Right lobe of liver (tissue), 6 donors: ENCODE measurements at regions not wholly inside any gene's neighbourhood (a gene's known extent, or its start where the extent isn't known, plus 50 kb on each side); places are given as distances from the start of the nearest gene placed in this dataset.
A peak's percentile ranks its signal among the peaks of the same experiment; 100 is the strongest.

Experiments used
- ATAC-seq, 4 donors: fragments of 200-7000 bp; cut with Tn5 transposase; one replicate each; pipeline ENCODE4 v1.9.1; 2020; ENCODE audit warnings: mild to moderate bottlenecking in 4 of 4, moderate library complexity in 4 of 4
- DNase-seq, 3 donors: peaks; one replicate each; pipeline ENCODE4 v3.0.0-alpha.2; 2020
- H3K27ac ChIP-seq, 3 donors: fragments of 200-600 bp; one replicate each; pipeline ENCODE4 v1.8.0; 2022
- H3K27me3 ChIP-seq, 2 donors: fragments of 200-600 bp; one replicate each; pipeline ENCODE4 v1.8.0; 2022
- H3K36me3 ChIP-seq, 4 donors: fragments of 200-600 bp; sonication (generic) in 1 of 4; one replicate each; pipeline versions ENCODE4 v1.5.1 to v1.8.0; 2017 to 2022; ENCODE audit warnings: control low read depth in 1 of 4
- H3K4me1 ChIP-seq, 4 donors: fragments of 200-600 bp; sonication (generic) in 1 of 4; one replicate each; pipeline versions ENCODE4 v1.5.1 to v1.8.0; 2017 to 2022; ENCODE audit warnings: control low read depth in 1 of 4
- H3K4me3 ChIP-seq, 3 donors: fragments of 200-600 bp; one replicate each; pipeline ENCODE4 v1.8.0; 2022
- H3K9me3 ChIP-seq, 4 donors: fragments of 200-600 bp; sonication (generic) in 1 of 4; one replicate each; pipeline versions ENCODE4 v1.5.1 to v1.8.0; 2017 to 2022; ENCODE audit warnings: control low read depth in 1 of 4
- POLR2A ChIP-seq: fragments of 450-650 bp; IDR thresholded peaks from one replicate; pipeline ENCODE4 v1.6.1; 2017; ENCODE audit warnings: antibody characterized with exemption, mild to moderate bottlenecking
- WGBS: methylation state at CpG from one replicate; pipeline ENCODE4 v1.1.6; 2018; ENCODE audit warnings: low coverage, low lambda C conversion rate; ENCODE audit not compliant: insufficient coverage; ENCODE audit errors: missing lambda C conversion rate; 5-methylcytosine and 5-hydroxymethylcytosine counted together
- intact Hi-C, 2 donors: fragments of 100-400 bp; cut with DNase I; formaldehyde crosslinking; loops; one replicate each; pipeline versions ENCODE4 v1.11.2 to v1.14.1; 2022
- TF ChIP-seq, protein P1 (sequence below), 4 donors: fragments of 200-600 bp in 3 of 4; fragments of 450-650 bp in 1 of 4; IDR thresholded peaks; one replicate each; pipeline versions ENCODE4 v1.5.1 to v1.8.0; 2016 to 2022; ENCODE audit warnings: antibody characterized with exemption in 4 of 4, mild to moderate bottlenecking in 2 of 4
- donor health status: DM: no; HTN: yes; CAD: no.
- donor health status: DM: no; HTN: no; CAD: no.
- donor health status: DM: no; HTN: no; CAD: no.
- donor health status: DM: no; HTN: yes; CAD: no.
- donor health status: DM: no; HTN: yes; CAD: no.

DNA sequence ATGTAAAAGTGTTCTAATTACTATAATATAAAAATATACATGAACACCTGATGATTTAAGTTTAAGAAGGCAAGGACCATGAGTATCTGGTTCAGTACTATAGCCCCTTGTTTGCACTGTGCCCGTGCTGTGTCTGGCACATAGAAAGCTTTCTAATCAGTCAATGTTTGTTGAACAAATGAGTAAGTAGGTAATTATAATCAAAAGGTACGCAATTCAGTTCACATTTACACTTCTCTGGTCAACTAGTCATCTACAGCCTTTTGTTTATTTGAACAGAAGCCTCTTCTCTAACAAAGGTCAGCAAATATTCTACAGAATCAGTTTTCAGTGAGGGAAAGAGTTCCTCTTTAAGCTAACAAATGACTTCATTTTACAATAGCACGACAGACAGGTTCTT lies 523.3 kb downstream of the SMARCA1 start:
- no peak overlapping the region for H3K27ac ChIP-seq
- no peak for TF ChIP-seq POLR2A
- TF ChIP-seq, protein P1, sequence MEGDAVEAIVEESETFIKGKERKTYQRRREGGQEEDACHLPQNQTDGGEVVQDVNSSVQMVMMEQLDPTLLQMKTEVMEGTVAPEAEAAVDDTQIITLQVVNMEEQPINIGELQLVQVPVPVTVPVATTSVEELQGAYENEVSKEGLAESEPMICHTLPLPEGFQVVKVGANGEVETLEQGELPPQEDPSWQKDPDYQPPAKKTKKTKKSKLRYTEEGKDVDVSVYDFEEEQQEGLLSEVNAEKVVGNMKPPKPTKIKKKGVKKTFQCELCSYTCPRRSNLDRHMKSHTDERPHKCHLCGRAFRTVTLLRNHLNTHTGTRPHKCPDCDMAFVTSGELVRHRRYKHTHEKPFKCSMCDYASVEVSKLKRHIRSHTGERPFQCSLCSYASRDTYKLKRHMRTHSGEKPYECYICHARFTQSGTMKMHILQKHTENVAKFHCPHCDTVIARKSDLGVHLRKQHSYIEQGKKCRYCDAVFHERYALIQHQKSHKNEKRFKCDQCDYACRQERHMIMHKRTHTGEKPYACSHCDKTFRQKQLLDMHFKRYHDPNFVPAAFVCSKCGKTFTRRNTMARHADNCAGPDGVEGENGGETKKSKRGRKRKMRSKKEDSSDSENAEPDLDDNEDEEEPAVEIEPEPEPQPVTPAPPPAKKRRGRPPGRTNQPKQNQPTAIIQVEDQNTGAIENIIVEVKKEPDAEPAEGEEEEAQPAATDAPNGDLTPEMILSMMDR (IDR thresholded peaks at IDR 0.05) = no peak
- no peaks in the 10 kb centered on the region for H3K9me3 ChIP-seq
- 26% methylated on average over 3 of the region's 3 CpGs for WGBS
- no peaks in the 10 kb centered on the region for H3K36me3 ChIP-seq
- ATAC-seq = no peak
- H3K4me1 ChIP-seq = no peaks in the 10 kb centered on the region
- H3K4me3 ChIP-seq = no peak overlapping the region
- no peaks in the 10 kb centered on the region for H3K27me3 ChIP-seq
- DNase-seq = no peak
- intact Hi-C loops = no loop called here

DNA sequence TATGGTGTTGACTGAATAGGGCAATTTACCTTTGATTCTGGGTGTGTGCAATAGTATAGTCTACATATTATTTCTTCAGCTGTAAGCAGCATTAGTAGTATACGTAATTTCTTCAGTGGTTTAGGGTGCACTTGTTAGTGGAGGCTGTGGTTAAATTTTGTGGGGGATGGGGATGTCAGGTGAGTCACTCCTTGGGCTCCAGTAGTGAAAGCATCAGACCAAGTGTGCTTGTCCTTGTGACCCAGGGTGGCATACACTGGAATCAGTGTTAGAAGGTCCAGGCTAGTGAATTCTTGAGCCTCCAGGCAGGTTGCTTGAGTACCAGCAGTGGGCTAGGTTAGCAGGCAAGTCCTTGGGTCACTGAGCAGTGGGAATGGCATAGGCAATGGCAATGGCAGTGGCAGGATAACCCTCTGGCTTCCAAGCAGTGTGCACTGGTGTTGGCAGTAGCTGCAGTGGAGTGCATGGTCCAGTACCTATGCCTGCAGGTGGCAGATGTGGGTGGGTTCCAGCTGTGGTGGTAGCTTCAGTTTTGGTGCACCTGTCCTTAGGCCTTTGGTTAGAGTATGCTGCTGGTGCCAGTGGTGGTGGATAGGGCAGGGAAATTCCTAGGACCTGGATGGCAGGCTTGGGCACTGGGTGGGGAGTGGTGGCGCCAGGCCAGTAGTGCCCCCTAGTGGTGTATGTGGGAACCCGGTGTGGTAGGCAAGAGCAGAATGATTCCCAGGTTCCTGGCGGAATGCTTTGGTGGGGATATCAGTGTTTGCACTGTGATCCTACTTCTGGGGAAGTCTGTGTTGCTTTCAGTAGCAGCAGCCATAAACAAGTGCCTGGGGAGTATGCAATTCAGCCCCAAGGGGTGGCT lies 531.0 kb downstream of the SMARCA1 start:
- 38% methylated on average over 3 of the region's 4 CpGs for WGBS
- Histone ChIP-seq H3K27ac (no peak overlapping the region), H3K4me1 (peaks cover 0 to 3% (median 0%) of the 10 kb centered on the region in 4 donors), H3K4me3 (no peak overlapping the region), H3K27me3 (no peaks in the 10 kb centered on the region), H3K9me3 (no peaks in the 10 kb centered on the region), H3K36me3 (no peaks in the 10 kb centered on the region)
- intact Hi-C loops = no loop called here
- ATAC-seq (peak in 1 of 4 donors; percentile 16), DNase-seq (no peak)
- TF ChIP-seq, protein P1 (IDR thresholded peaks at IDR 0.05) = no peak
- TF ChIP-seq POLR2A = no peak

DNA sequence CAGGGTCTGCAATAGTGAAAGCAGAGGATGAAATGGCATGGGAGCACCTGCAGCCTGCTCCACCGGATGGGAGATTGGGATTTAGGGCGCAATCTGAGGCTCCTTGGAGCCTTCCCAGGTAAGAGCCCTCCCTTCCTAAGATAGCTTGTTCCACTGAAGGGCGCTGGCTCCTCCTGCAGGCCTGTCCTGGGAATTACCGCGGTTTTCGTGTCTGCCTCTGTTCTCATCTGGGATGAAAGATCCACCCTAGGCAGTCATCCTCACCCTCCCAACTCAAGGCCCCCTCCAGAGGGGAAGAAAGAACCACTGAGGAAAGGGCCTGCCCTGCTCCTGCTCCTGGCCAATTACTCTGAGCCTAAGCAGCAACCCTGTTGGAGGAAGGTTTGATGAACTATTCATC lies 547.5 kb downstream of the SMARCA1 start:
- Histone ChIP-seq H3K27me3 (no peaks in the 10 kb centered on the region), H3K9me3 (no peaks in the 10 kb centered on the region), H3K36me3 (no peaks in the 10 kb centered on the region), H3K4me3 (no peak overlapping the region), H3K27ac (no peak overlapping the region), H3K4me1 (no peaks in the 10 kb centered on the region)
- WGBS = 0% methylated on average over 1 of the region's 6 CpGs
- ATAC-seq (peak; percentile 76 to 86 (median 82)), DNase-seq (peak in 2 of 3 donors; percentile 29 to 44)
- TF ChIP-seq, protein P1 (IDR thresholded peaks at IDR 0.05) = peak; percentile 64 to 80 (median 70)
- no peak for TF ChIP-seq POLR2A
- intact Hi-C loops = no loop called here

DNA sequence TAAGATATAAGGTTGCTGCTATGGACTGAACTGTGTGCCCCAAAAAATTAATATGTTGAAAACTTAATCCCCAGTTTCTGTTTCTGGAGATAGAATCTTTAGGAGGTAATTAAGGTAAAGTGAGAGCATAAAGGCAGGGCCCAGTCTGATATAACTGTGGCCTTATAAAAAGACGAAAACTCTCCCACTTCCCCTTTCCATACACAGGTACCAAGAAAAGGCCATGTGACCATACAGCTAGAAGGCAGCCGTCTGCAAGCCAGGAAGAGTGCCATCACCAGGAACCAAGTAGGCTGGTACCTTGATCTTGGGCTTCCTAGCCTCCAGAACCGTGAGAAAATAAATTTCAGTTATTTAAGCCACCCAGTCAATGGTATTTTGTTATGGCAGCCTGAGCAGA lies 550.3 kb downstream of the SMARCA1 start:
- Histone ChIP-seq H3K27ac (no peak overlapping the region), H3K4me3 (no peak overlapping the region), H3K4me1 (no peaks in the 10 kb centered on the region), H3K36me3 (no peaks in the 10 kb centered on the region), H3K27me3 (no peaks in the 10 kb centered on the region), H3K9me3 (no peaks in the 10 kb centered on the region)
- WGBS = 38% methylated on average over 3 of the region's 3 CpGs
- DNase-seq (no peak), ATAC-seq (no peak)
- TF ChIP-seq POLR2A = no peak
- TF ChIP-seq, protein P1 (IDR thresholded peaks at IDR 0.05) = no peak
- intact Hi-C loops = no loop called here
